HG03045 (cell line): ENCODE measurements at regions not wholly inside any gene's neighbourhood (a gene's known extent, or its start where the extent isn't known, plus 50 kb on each side); places are given as distances from the start of the nearest gene placed in this dataset.
A peak's percentile ranks its signal among the peaks of the same experiment; 100 is the strongest.
"Not testable (repeated sequence)": the region's sequence is repeated elsewhere in the genome, so short reads cannot be mapped to it uniquely, and the experiment has no call there.

Source experiments
- ATAC-seq: cut with Tn5 transposase; IDR thresholded peaks from one replicate; pipeline ENCODE4 v1.9.1; 2021; ENCODE audit warnings: mild to moderate bottlenecking, moderate library complexity; ENCODE audit not compliant: unreplicated experiment

GRCh38 chr9:31302620-31303418 lies 1081.6 kb upstream of the ACO1 start:
- peak; percentile 85 for ATAC-seq

- no peak for ATAC-seq
Observed at GRCh38 chr9:31304576-31304975, 1079.9 kb upstream of the ACO1 start.

- ATAC-seq, result no peak
Observed at GRCh38 chr9:31314241-31314640, 1070.2 kb upstream of the ACO1 start.

GRCh38 chr9:31320494-31320893 lies 1063.9 kb upstream of the ACO1 start:
- ATAC-seq, result no peak

- ATAC-seq, result no peak
Observed at GRCh38 chr9:31321256-31321655, 1063.2 kb upstream of the ACO1 start.

- ATAC-seq, result no peak
Observed at GRCh38 chr9:31321686-31322085, 1062.8 kb upstream of the ACO1 start.

GRCh38 chr9:31323726-31324444 lies 1060.6 kb upstream of the ACO1 start:
- ATAC-seq, result no peak

- ATAC-seq, result no peak
Observed at GRCh38 chr9:31325778-31326177, 1058.7 kb upstream of the ACO1 start.

- ATAC-seq, result not testable (repeated sequence)
Observed at GRCh38 chr9:31326883-31327282, 1057.6 kb upstream of the ACO1 start.

GRCh38 chr9:31334837-31335528 lies 1049.5 kb upstream of the ACO1 start:
- ATAC-seq, result no peak

- no peak for ATAC-seq
Observed at GRCh38 chr9:31335529-31336234, 1048.8 kb upstream of the ACO1 start.

- no peak for ATAC-seq
Observed at GRCh38 chr9:31336386-31336785, 1048.1 kb upstream of the ACO1 start.

- no peak for ATAC-seq
Observed at GRCh38 chr9:31336841-31337240, 1047.6 kb upstream of the ACO1 start.

GRCh38 chr9:31347082-31347617 lies 1037.3 kb upstream of the ACO1 start:
- peak; percentile 97 for ATAC-seq

GRCh38 chr9:31355159-31355882 lies 1029.1 kb upstream of the ACO1 start:
- ATAC-seq, result no peak

GRCh38 chr9:31355965-31356364 lies 1028.5 kb upstream of the ACO1 start:
- ATAC-seq, result no peak

GRCh38 chr9:31359071-31359470 lies 1025.4 kb upstream of the ACO1 start:
- no peak for ATAC-seq

GRCh38 chr9:31364171-31364570 lies 1020.3 kb upstream of the ACO1 start:
- no peak for ATAC-seq

GRCh38 chr9:31372799-31373587 lies 1011.5 kb upstream of the ACO1 start:
- ATAC-seq, result no peak
